WERI-Rb-1 (cell line): ENCODE measurements at regions not wholly inside any gene's neighbourhood (a gene's known extent, or its start where the extent isn't known, plus 50 kb on each side); places are given as distances from the start of the nearest gene placed in this dataset.

Experiments
- DNase-seq: peaks from one replicate; pipeline ENCODE4 v3.0.0-alpha.2; 2020
- H3K27ac ChIP-seq: fragments of 250-450 bp; sonication (Bioruptor Pico); 2 replicates; pipeline ENCODE4 v1.5.1; 2020; ENCODE audit warnings: mild to moderate bottlenecking, moderate library complexity
- H3K27me3 ChIP-seq: fragments of 250-450 bp; sonication (Bioruptor Pico); 2 replicates; pipeline ENCODE4 v1.5.1; 2021; ENCODE audit warnings: mild to moderate bottlenecking, low read depth, moderate library complexity; ENCODE audit not compliant: insufficient read depth, severe bottlenecking
- H3K36me3 ChIP-seq: fragments of 250-450 bp; sonication (Bioruptor Pico); 2 replicates; pipeline ENCODE4 v1.5.1; 2020; ENCODE audit warnings: mild to moderate bottlenecking, moderate library complexity
- H3K4me3 ChIP-seq: 2 replicates; pipeline ENCODE4 v1.5.1; 2011; ENCODE audit warnings: low read depth, mild to moderate bottlenecking, control low read depth, low read length
- H3K9me3 ChIP-seq: fragments of 250-450 bp; sonication (Bioruptor Pico); 2 replicates; pipeline ENCODE4 v1.5.1; 2021; ENCODE audit warnings: mild to moderate bottlenecking, moderate library complexity; ENCODE audit not compliant: severe bottlenecking
- CTCF ChIP-seq: IDR thresholded peaks from 2 replicates; pipeline ENCODE4 v1.5.1; 2011; ENCODE audit warnings: low read depth, mild to moderate bottlenecking, control low read depth, inconsistent platforms, low read length

- no peak for DNase-seq
- H3K27ac ChIP-seq = no peak overlapping the region; the same call in 1 of the 2 replicates
- no peaks in the 10 kb centered on the region for H3K9me3 ChIP-seq
- H3K4me3 ChIP-seq = peak overlapping the region; percentile 11; the same call in 1 of the 2 replicates
- TF ChIP-seq CTCF = no peak
- H3K27me3 ChIP-seq = no peaks in the 10 kb centered on the region
- H3K36me3 ChIP-seq = no peaks in the 10 kb centered on the region
Measured at GRCh38 chr4:83885256-83886182, 349.6 kb downstream of the GPAT3 start.

- no peak overlapping the region for H3K4me3 ChIP-seq
- no peaks in the 10 kb centered on the region for H3K36me3 ChIP-seq
- TF ChIP-seq CTCF = no peak
- no peak overlapping the region for H3K27ac ChIP-seq
- DNase-seq = peak; percentile 67
- H3K9me3 ChIP-seq = no peaks in the 10 kb centered on the region
- no peaks in the 10 kb centered on the region for H3K27me3 ChIP-seq
Measured at GRCh38 chr4:83876047-83876446, 340.1 kb downstream of the GPAT3 start.

GRCh38 chr4:83875437-83875836 is 339.5 kb downstream of the GPAT3 start:
- TF ChIP-seq CTCF = no peak
- Histone ChIP-seq H3K27me3 (no peaks in the 10 kb centered on the region), H3K4me3 (no peak overlapping the region), H3K27ac (no peak overlapping the region), H3K9me3 (no peaks in the 10 kb centered on the region), H3K36me3 (no peaks in the 10 kb centered on the region)
- DNase-seq = peak; percentile 14

GRCh38 chr4:83873996-83874395 is 338.1 kb downstream of the GPAT3 start:
- Histone ChIP-seq H3K9me3 (no peaks in the 10 kb centered on the region), H3K36me3 (no peaks in the 10 kb centered on the region), H3K4me3 (no peak overlapping the region), H3K27me3 (no peaks in the 10 kb centered on the region), H3K27ac (no peak overlapping the region)
- no peak for DNase-seq
- TF ChIP-seq CTCF = no peak

GRCh38 chr4:83870328-83870950 is 334.5 kb downstream of the GPAT3 start:
- Histone ChIP-seq H3K9me3 (no peaks in the 10 kb centered on the region), H3K36me3 (no peaks in the 10 kb centered on the region), H3K27ac (no peak overlapping the region), H3K4me3 (no peak overlapping the region), H3K27me3 (no peaks in the 10 kb centered on the region)
- DNase-seq = no peak
- TF ChIP-seq CTCF = no peak
